GM10248 (cell line): ENCODE measurements at regions not wholly inside any gene's neighbourhood (a gene's known extent, or its start where the extent isn't known, plus 50 kb on each side); places are given as distances from the start of the nearest gene placed in this dataset.

Experiments used
- CTCF ChIA-PET: fragments of 300-600 bp; sonication (Branson Sonifier 250); formaldehyde crosslinking; extraction: SDS; loops from one replicate; lab custom pipeline; 2021; ENCODE audit warnings: antibody characterized with exemption; lab: Yijun Ruan, JAX
- POLR2A ChIA-PET: fragments of 350-650 bp; sonication (Branson Sonifier 250); formaldehyde crosslinking; extraction: SDS; loops from one replicate; lab custom pipeline; 2020; ENCODE audit warnings: antibody characterized with exemption; lab: Yijun Ruan, JAX
- DNase-seq: peaks from one replicate; pipeline ENCODE4 v3.0.0; 2012; ENCODE audit errors: extremely low spot score
- TF ChIP-seq, protein P1 (sequence below): IDR thresholded peaks from 2 replicates; pipeline ENCODE4 v1.5.1; 2012; ENCODE audit warnings: mild to moderate bottlenecking, low read depth; ENCODE audit errors: extremely low read depth, missing control alignments, control extremely low read depth

- ChIA-PET CTCF (interaction anchor here (0.9 to 1.3 kb wide), 2 partner anchors 10 to 44 kb away, joined by 3 read pairs; no protein-coding TSS in a partner anchor), POLR2A (no interaction called here)
- DNase-seq: no peak
- TF ChIP-seq, protein P1, sequence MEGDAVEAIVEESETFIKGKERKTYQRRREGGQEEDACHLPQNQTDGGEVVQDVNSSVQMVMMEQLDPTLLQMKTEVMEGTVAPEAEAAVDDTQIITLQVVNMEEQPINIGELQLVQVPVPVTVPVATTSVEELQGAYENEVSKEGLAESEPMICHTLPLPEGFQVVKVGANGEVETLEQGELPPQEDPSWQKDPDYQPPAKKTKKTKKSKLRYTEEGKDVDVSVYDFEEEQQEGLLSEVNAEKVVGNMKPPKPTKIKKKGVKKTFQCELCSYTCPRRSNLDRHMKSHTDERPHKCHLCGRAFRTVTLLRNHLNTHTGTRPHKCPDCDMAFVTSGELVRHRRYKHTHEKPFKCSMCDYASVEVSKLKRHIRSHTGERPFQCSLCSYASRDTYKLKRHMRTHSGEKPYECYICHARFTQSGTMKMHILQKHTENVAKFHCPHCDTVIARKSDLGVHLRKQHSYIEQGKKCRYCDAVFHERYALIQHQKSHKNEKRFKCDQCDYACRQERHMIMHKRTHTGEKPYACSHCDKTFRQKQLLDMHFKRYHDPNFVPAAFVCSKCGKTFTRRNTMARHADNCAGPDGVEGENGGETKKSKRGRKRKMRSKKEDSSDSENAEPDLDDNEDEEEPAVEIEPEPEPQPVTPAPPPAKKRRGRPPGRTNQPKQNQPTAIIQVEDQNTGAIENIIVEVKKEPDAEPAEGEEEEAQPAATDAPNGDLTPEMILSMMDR: no peak
Measured at GRCh38 chr2:150369862-150370261, 117.6 kb downstream of the RND3 start.

GRCh38 chr2:150358468-150358807, 129.0 kb downstream of the RND3 start:
- ChIA-PET CTCF (no interaction called here), POLR2A (no interaction called here)
- TF ChIP-seq, protein P1: no peak
- DNase-seq: no peak

DNA sequence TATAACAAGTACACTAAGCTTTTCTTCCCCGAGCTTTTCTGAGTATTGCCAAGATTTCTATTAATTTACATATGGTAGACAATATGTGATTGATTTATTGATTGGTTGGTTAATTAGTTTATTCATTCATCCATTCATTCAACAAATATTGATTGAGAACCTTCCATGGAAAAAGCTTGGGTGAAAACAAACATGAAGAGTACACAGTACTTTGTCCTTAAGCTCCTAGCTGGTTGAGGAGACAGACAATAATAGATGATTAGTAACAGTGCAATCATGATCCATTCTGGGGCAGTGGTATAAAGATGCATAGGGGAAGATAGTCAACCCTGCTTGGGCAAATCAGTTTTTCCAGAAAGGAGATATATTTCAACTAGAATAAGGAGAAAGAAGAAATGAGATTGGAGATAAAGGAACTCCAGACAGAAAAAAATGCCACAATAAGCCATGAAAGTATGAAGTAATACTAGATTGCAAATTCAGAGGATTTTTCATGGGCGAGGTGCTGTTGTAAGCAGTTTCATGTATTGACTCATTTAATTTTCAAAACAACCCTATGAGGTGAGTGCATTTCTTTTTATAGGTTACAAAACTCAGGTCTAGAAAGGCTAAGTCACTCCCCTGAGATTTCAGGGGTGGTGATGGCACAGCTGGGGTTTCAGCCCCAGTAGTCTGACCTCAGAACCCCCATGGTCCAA, 129.5 kb downstream of the RND3 start:
- DNase-seq: no peak
- TF ChIP-seq, protein P1: no peak
- ChIA-PET POLR2A (no interaction called here), CTCF (interaction anchor here (1.3 kb wide), 1 partner anchor 13 kb away, joined by 3 read pairs; no protein-coding TSS in a partner anchor)

GRCh38 chr2:150355440-150355839, 132.0 kb downstream of the RND3 start:
- no peak for DNase-seq
- CTCF ChIA-PET: no interaction called here
- TF ChIP-seq, protein P1: no peak
- POLR2A ChIA-PET: no interaction called here

GRCh38 chr2:150353376-150353775, 134.1 kb downstream of the RND3 start:
- POLR2A ChIA-PET: no interaction called here
- DNase-seq: no peak
- TF ChIP-seq, protein P1: no peak
- CTCF ChIA-PET: no interaction called here

GRCh38 chr2:150351922-150352321, 135.5 kb downstream of the RND3 start:
- POLR2A ChIA-PET: no interaction called here
- no peak for DNase-seq
- TF ChIP-seq, protein P1: no peak
- CTCF ChIA-PET: no interaction called here

GRCh38 chr2:150350500-150350899, 137.0 kb downstream of the RND3 start:
- no peak for DNase-seq
- TF ChIP-seq, protein P1: no peak
- ChIA-PET POLR2A (no interaction called here), CTCF (no interaction called here)
